Stimulated activated naive B cell treated with anti-CD40 and anti-IgM and Interleukin-4, amounts not matched to agents 10 μg/mL and 1 μg/mL and 100 μg/mL, for 72 hours (primary cell): ENCODE measurements at regions not wholly inside any gene's neighbourhood (a gene's known extent, or its start where the extent isn't known, plus 50 kb on each side); places are given as distances from the start of the nearest gene placed in this dataset.
"Not testable (repeated sequence)": the region's sequence is repeated elsewhere in the genome, so short reads cannot be mapped to it uniquely, and the experiment has no call there.

ENCODE experiments used
- ATAC-seq, 2 donors: fragments of 150-1000 bp; cut with Tn5 transposase; replicated peaks; 2 replicates each; pipeline ENCODE4 v1.10.0; 2021; ENCODE audit warnings: moderate library complexity in 1 of 2
- DNase-seq: peaks from one replicate; pipeline ENCODE4 v3.0.0; 2021
- H3K27ac Mint-ChIP-seq: one replicate; pipeline ENCODE4 v1.8.0; 2022; ENCODE audit warnings: mild to moderate bottlenecking, mixed read lengths
- H3K27me3 Mint-ChIP-seq, 2 donors: one replicate each; pipeline ENCODE4 v1.8.0; 2022; ENCODE audit warnings: mixed read lengths in 2 of 2
- H3K36me3 Mint-ChIP-seq, 2 donors: one replicate each; pipeline ENCODE4 v1.8.0; 2022; ENCODE audit warnings: mixed read lengths in 2 of 2, mild to moderate bottlenecking in 1 of 2
- H3K4me1 Mint-ChIP-seq, 2 donors: one replicate each; pipeline ENCODE4 v1.8.0; 2022; ENCODE audit warnings: mixed read lengths in 2 of 2, mild to moderate bottlenecking in 1 of 2
- H3K4me3 Mint-ChIP-seq, 2 donors: one replicate each; pipeline ENCODE4 v1.8.0; 2022; ENCODE audit warnings: mild to moderate bottlenecking in 2 of 2, mixed read lengths in 2 of 2, moderate library complexity in 1 of 2
- H3K9me3 Mint-ChIP-seq, 2 donors: one replicate each; pipeline ENCODE4 v1.8.0; 2022; ENCODE audit warnings: mixed read lengths in 2 of 2, mild to moderate bottlenecking in 1 of 2

DNA sequence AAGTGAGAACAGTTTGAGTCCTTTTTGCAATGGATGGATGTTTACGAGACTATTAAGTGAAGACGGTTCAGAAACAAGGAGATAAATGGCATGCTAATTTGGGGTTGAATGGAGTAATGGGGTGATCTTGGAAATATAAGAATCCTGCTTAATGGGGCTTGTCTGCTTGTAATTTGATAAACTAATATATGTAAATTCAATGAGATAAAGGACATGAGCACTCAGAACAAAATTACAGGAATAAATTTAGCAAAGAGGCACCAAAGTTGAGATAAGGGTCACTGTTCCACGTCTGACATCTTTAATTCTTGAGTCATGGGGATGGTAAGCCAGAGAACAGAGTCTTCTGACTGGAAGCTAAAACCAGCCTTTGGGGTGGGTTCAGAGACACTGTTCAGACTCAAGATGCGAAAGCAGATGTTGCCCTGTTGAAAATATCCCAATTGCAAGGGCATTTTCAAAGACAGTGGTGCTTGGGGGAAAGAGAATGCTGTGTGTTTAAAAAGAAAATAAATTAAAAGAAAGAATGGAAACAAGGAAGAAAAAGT lies 67.8 kb upstream of the CHRNB4 start:
- peaks cover 26 to 45% of the 10 kb centered on the region in 2 donors for H3K27me3 Mint-ChIP-seq
- H3K4me3 Mint-ChIP-seq: no peak overlapping the region

DNA sequence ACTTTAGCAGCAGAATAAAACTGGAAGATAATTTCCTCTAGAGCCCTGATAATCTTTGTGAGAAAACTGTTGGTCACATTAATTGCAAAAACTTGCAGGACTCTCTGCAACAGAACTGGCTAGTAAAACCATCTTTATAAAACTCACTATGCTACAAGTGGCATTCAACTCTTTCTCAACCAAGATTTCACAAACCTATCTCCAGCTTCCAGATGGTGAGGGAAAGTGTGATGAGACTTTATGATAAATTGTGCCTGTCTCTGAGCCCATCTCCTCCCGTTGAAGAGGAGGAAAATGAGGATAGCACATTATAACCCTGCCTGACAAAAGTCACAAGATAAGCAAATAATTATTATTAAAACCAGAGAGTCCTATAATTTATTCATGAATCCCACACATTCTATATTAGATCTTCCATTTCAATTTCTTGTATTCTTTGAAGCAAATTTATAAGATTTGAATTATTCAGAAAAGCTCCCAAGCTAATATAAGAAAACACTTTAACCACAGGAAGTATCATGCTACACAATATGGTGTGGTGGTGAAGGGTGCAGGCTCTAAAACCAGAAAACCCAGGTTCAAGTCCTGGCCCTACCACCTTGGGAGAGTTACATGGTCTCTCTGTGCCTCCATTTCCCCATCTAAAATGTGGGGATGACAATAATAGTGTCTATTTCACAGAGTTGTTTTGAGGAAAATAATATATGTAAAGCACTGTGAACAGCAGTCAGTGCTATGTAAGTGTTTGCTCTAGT lies 65.6 kb upstream of the CHRNB4 start:
- DNase-seq, H3K27ac Mint-ChIP-seq, H3K4me3 Mint-ChIP-seq, H3K4me1 Mint-ChIP-seq, ATAC-seq, H3K36me3 Mint-ChIP-seq: not testable (repeated sequence)
- Mint-ChIP-seq H3K27me3 (peaks cover 33 to 46% of the 10 kb centered on the region in 2 donors), H3K9me3 (peaks cover 5 to 11% of the 10 kb centered on the region in 2 donors)

More for the DNA sequence above, 67.8 kb upstream of the CHRNB4 start:
- no peak for DNase-seq
- ATAC-seq: no peak
- no peak overlapping the region for H3K27ac Mint-ChIP-seq
- peaks cover 4 to 6% of the 10 kb centered on the region in 2 donors for H3K4me1 Mint-ChIP-seq
- peaks cover 5 to 11% of the 10 kb centered on the region in 2 donors for H3K9me3 Mint-ChIP-seq
- H3K36me3 Mint-ChIP-seq: peaks cover 0 to 5% of the 10 kb centered on the region in 2 donors

DNA sequence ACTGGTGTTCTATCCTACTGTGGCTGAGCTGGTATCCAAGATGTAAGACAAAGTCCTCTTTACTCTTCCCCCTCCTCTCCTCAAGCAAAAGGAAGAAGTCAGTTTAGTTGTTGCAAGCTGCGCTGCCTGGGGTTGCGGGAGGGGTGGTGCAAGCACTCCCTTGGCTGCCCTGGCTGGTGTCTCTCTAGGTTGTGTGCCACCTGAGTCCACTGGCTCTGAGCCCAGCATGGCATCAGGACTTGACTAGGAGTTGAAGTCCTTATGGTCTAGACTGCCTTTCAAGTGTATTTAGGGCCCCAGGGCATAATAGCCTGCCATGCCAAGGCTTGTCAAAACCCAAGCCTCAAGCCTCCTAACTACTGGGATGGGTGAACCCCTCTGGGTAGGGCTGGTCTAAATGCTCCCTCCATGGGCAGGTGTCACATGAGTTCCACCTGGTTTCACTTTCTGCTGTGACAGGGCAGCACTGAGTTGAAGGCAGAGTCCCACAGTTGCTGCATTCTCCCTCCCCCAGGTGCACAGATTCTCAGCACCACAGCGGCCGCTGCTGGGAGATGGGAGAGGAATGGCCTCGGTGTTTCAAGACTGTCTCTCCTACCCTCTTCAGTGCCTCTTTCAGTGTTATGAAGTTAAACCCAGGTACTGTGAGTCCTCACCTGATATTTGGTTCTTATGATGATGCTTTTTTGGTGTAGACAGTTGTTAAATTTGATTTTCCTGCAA lies 62.5 kb upstream of the CHRNB4 start:
- not testable (repeated sequence) for ATAC-seq, H3K36me3 Mint-ChIP-seq, DNase-seq, H3K4me1 Mint-ChIP-seq, H3K4me3 Mint-ChIP-seq, H3K27ac Mint-ChIP-seq
- peaks cover 29 to 42% of the 10 kb centered on the region in 2 donors for H3K27me3 Mint-ChIP-seq
- peaks cover 5 to 11% of the 10 kb centered on the region in 2 donors for H3K9me3 Mint-ChIP-seq

DNA sequence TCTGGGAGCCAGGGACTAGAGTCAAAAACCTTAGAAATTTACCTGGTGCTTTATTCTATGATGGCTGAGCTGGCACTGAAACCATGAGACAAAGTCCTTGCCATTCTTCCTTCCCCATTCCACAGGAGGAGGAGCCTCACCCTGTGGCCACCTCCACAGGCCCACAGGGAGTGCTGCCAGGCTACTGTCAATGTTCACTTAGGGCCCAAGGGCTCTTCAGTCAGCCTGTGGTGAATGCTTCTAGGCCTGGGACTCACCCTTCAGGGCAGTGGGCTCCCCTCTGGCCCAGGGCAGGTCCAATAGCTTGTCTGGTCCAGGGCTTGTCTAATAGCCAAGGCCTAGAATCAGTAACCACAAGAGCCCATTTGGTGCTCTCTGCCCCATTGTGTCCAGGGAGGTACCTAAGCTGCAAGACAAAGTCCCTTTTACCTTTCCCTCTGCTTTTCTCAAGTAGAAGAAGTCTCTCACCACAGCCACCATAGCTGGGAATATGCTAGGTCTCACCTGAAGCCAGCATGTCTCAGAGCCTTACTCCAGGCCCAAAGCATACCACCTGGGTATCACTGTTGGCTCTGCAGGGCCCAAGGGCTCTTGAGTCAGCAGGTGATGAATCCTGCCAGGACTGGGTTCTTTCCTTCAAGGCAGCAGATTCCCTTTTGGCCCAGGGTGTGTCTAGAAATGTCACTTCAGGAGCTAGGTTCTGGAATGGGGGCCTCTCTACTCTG lies 61.8 kb upstream of the CHRNB4 start:
- peaks cover 0 to 7% of the 10 kb centered on the region in 2 donors for H3K4me1 Mint-ChIP-seq
- peaks cover 5 to 11% of the 10 kb centered on the region in 2 donors for H3K9me3 Mint-ChIP-seq
- H3K27me3 Mint-ChIP-seq: peaks cover 27 to 37% of the 10 kb centered on the region in 2 donors
- DNase-seq (no peak), ATAC-seq (no peak)
- no peak overlapping the region for H3K4me3 Mint-ChIP-seq
- H3K36me3 Mint-ChIP-seq: peaks cover 0 to 5% of the 10 kb centered on the region in 2 donors
- H3K27ac Mint-ChIP-seq: no peak overlapping the region

DNA sequence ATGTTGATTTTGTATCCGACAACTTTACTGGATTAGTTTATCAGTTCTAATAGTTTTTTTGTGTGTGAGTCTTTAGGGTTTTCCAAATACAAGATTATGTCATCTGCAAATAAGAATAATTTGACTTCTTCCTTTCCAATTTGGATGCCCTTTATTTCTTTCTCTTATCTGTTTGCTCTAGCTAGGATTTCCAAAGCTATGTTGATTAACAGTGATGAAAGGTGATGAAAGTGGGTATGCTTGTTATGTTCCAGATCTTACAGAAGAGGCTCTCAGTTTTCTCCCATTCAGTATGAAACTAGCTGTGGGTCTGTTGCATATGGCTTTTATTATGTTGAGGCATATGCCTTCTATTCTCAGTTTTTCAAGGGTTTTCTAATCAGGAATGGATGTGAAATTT lies 56.4 kb upstream of the CHRNB4 start:
- Mint-ChIP-seq H3K4me3 (no peak overlapping the region), H3K36me3 (peaks cover 0 to 1% of the 10 kb centered on the region in 2 donors), H3K27ac (no peak overlapping the region), H3K9me3 (peaks cover 0 to 1% of the 10 kb centered on the region in 2 donors), H3K27me3 (peaks cover 7 to 8% of the 10 kb centered on the region in 2 donors), H3K4me1 (peaks cover 18 to 29% of the 10 kb centered on the region in 2 donors)
- DNase-seq (no peak), ATAC-seq (no peak)

DNA sequence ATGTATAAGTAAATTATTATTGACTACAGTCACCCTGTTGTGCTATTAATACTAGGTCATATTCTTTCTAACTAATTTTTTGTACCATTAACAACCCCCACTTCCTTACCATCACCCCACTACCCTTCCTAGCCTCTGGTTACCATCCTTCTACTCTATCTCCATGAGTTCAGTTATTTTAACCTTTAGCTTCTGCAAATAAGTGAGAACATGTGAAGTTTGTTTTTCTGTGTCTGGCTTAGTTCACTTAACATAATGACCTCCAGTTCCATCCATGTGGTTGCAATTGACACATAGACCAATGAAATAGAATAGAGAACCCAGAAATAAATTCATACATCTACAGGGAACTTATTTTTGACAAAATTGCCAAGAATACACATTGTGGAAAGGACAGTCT lies 55.4 kb upstream of the CHRNB4 start:
- Mint-ChIP-seq H3K27me3 (peaks cover 0 to 7% of the 10 kb centered on the region in 2 donors), H3K36me3 (peaks cover 0 to 1% of the 10 kb centered on the region in 2 donors), H3K4me3 (no peak overlapping the region), H3K4me1 (peaks cover 18 to 29% of the 10 kb centered on the region in 2 donors), H3K9me3 (peaks cover 0 to 1% of the 10 kb centered on the region in 2 donors), H3K27ac (no peak overlapping the region)
- DNase-seq (no peak), ATAC-seq (no peak)

DNA sequence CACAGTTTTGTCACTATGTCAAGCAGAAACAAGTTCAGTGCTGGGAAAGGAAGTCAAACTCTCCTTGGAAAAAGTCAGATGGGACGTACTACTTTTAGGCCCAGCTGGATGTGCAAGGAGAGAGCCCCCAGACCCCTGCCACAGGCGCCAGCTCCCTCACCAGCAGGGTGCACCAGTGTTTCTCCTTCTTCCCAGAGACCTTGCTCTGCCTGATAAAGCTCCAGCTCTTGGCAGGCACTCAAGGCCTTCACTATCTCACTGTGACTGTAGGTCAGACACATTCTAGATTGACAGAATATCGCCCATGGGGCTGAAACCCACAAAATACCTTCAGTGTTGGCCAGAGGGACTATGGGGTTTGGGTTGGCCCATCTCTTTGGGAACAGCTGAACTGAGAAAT lies 54.8 kb upstream of the CHRNB4 start:
- peaks cover 0 to 7% of the 10 kb centered on the region in 2 donors for H3K27me3 Mint-ChIP-seq
- ATAC-seq (no peak), DNase-seq (no peak)
- peaks cover 0 to 1% of the 10 kb centered on the region in 2 donors for H3K36me3 Mint-ChIP-seq
- no peak overlapping the region for H3K27ac Mint-ChIP-seq
- H3K4me3 Mint-ChIP-seq: no peak overlapping the region
- peaks cover 0 to 1% of the 10 kb centered on the region in 2 donors for H3K9me3 Mint-ChIP-seq
- peaks cover 18 to 23% of the 10 kb centered on the region in 2 donors for H3K4me1 Mint-ChIP-seq

DNA sequence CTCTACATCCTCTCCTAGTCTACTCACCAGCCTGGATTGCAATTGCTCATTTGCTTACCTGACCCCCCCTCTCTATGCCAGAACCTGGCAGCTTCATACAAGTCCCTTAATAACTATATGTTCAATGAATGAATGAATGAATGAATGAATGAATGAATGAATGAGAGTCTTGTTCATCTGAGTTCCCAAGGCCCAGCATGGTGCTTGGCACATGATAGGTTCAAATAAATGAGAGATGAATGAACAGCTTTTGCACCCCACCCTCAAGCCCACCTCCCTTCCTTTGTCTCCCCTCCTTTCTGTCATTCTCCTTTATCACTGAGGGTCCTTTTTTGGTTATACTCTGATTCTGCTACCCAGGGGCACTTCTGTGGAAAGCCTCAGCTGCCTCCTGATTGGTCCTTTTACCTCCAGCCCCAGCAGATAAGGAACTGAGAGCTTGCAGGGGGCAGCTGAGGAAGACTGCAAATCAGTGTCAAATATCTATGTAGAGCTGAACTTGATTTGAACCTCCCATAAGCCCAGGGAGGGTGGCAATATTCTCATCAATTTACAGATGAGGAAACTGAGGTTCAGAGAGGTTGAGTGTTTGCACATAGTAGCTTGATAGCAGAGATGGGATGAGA lies 54.1 kb upstream of the CHRNB4 start:
- H3K27me3 Mint-ChIP-seq: peaks cover 0 to 7% of the 10 kb centered on the region in 2 donors
- ATAC-seq (peak; percentile 94), DNase-seq (no peak)
- H3K9me3 Mint-ChIP-seq: peaks cover 0 to 1% of the 10 kb centered on the region in 2 donors
- peak overlapping the region; percentile 15 for H3K27ac Mint-ChIP-seq
- H3K4me1 Mint-ChIP-seq: peaks cover 18 to 22% of the 10 kb centered on the region in 2 donors
- H3K4me3 Mint-ChIP-seq: peak overlapping the region; percentile 50 to 61
- H3K36me3 Mint-ChIP-seq: peaks cover 0 to 1% of the 10 kb centered on the region in 2 donors

DNA sequence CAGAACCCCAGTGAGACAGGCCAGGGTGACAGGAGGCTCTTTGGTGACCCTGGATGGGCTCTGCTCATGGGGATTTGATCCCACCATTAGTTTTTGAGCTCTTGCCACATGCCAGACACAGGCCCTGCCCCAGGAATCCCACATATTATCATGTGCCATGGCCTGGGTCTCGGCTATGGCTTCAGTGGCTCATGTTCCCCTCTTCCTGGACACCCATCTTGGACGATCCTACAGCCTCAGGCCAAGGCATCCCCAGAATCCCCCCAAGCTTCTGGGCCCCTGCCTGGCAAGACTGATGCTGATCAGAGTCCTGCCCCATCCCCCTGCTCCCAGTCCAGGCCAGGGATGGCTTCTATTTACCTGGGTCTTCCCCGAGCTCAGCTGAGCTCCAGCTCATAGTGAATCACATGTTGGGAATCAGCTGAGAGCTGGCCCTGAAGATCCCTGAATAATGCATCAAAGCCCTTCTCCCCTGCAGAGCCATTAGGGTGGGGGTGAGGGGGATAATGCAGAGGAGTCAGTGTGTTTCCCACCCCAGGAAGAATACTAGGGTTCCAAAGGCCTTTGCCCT lies 50.9 kb upstream of the CHRNB4 start:
- no peak overlapping the region for H3K4me3 Mint-ChIP-seq
- H3K4me1 Mint-ChIP-seq: peaks cover 18 to 22% of the 10 kb centered on the region in 2 donors
- no peak for ATAC-seq
- no peaks in the 10 kb centered on the region for H3K27me3 Mint-ChIP-seq
- H3K27ac Mint-ChIP-seq: no peak overlapping the region
- peaks cover 0 to 1% of the 10 kb centered on the region in 2 donors for H3K9me3 Mint-ChIP-seq
- DNase-seq: no peak
- peaks cover 0 to 1% of the 10 kb centered on the region in 2 donors for H3K36me3 Mint-ChIP-seq

DNA sequence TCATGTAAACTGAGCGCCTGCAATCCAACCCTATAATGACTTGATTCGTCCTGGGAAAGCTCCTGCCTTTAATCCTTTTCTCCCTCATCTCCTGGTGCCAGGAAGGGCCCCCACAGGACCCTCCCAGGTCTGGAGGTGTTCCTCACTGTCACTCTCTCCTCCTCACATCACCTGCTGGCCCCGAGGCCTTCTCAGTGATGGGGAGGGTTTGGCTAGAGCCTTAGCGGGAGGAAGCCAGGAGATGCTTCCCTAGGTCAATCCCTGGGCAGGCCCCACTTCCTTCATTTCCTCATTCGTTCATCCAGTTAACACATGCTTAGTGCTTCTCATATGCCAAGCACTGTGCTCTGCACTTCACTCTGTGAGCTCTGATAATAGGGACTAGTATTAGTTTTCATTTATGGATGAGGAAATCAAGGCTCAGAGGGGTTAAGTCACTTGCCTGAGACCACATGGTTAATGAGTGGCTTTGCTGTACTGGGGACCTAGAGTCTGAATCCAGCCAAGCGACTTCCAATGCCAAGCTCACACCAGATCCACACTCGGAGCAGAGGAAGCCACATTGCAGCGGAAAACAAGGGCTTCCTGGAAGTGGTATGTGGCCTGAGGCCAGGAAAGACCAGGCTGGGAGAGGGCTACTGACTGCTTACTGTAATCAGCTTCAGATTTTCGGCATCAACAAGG lies 50.3 kb upstream of the CHRNB4 start:
- DNase-seq (no peak), ATAC-seq (no peak)
- H3K4me1 Mint-ChIP-seq: peaks cover 16 to 22% of the 10 kb centered on the region in 2 donors
- no peaks in the 10 kb centered on the region for H3K27me3 Mint-ChIP-seq
- peaks cover 0 to 1% of the 10 kb centered on the region in 2 donors for H3K9me3 Mint-ChIP-seq
- H3K4me3 Mint-ChIP-seq: no peak overlapping the region
- peaks cover 0 to 1% of the 10 kb centered on the region in 2 donors for H3K36me3 Mint-ChIP-seq
- no peak overlapping the region for H3K27ac Mint-ChIP-seq
